GM19193 (cell line): ENCODE measurements at regions not wholly inside any gene's neighbourhood (a gene's known extent, or its start where the extent isn't known, plus 50 kb on each side); places are given as distances from the start of the nearest gene placed in this dataset.

Experiments
- POLR2A ChIP-seq: IDR thresholded peaks from 4 replicates; pipeline ENCODE4 v1.6.1; 2011; ENCODE audit not compliant: insufficient read depth, insufficient read length; ENCODE audit errors: extremely low read depth

DNA sequence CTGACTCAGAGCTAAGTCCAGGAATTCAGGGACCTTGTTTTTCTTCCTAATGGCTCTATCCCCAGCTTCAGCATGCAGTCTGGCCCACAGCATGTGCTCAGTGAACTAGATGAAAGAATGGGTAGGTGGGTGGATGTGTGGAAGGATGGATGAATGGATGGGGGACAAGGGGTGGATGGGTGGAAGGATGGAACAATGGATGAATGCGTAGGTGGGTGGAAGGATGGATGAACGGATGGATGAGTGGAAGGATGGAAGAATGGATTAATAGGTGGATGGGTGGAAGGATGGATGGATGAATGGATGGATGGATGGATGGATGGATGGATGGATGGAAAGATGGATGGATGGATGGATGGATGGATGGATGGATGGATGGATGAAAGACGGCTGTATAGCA lies 79.7 kb upstream of the SFSWAP start:
- TF ChIP-seq POLR2A: no peak

GRCh38 chr12:131634037-131634436 lies 76.9 kb upstream of the SFSWAP start:
- no peak for TF ChIP-seq POLR2A

DNA sequence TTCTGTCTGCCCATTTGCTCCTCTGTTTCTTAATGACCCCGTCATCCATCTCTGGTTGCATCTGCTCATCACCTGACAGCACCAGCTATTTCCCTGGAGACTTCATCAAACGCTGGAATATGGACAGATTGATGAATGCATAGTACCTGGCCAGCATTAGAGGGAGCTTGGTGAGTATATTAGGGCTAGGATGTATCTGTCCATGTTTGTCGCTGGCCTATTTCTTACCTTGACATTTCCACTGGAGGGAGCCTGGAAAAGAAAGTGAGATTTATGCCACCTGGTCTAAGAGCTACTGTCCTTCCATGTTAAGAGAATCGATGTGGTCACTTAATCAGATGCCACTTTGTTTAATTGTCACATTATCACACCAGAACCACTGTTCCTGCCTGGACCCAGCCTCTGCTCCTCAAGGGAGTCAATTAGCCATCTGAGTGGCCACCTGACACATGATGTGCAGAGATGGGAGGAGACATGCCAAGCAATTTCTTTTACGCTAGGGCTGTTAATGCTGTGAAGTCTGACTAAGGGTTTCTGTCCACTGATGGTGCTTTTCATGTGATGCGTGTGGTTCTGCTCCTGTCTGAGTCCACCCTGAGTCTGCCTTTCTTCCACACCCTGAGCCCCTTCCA lies 75.3 kb upstream of the SFSWAP start:
- TF ChIP-seq POLR2A: no peak

DNA sequence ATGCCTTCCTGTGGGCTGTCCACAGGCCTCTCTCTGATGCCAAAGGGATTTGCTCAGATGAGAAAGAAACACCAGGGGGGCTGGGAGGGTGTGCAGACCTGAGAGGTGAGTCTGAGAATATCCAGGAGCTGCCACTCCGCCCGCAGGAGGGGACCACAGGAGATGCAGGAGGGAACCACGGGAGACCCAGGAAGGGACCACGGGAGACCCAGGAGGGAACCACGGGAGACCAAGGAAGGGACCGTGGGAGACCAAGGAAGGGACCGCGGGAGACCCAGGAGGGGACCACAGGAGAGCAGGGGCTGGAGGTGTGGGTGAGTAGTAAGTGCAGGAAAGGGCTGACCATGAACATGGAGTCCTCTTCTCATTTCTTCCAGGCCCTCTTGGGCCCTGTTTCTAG lies 74.6 kb upstream of the SFSWAP start:
- no peak for TF ChIP-seq POLR2A

DNA sequence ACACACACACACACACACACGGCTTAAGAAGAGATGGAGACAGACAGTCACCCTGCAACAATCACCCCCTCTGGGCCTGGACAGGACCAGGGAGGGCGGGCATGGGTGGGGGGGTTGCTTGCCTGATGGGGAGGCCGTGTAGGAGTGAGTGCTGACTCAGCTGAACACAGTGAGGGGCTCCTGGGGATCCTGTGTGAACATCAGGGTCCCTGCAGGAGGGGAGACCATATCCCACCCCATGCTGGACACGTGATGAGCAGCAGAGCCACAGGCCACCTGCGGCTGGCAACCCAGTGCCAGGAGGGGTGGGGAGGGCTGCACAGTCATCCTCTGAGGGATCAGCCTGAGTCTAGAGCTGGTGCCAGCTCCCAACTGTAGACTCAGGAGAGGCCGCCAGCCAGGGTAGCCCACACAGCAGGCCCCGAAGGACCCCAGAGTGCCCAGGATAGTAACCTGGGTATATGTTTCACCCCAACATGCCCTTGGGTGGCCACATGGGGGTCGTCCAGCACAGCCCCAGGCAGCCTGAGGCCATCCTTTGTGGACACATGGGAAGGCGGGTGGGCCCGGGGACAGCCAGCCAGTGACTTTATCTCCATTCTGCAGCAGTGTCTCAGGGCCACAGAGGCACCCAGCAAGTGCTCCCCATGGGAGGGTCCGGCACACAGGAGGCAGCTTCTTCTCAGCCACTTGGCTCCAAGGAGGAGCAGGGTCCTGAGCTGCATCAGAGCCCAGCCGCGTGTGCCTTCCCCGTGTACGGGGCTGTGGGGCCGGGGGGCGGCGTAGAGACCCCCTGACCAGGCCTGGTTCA lies 73.7 kb upstream of the SFSWAP start:
- no peak for TF ChIP-seq POLR2A

DNA sequence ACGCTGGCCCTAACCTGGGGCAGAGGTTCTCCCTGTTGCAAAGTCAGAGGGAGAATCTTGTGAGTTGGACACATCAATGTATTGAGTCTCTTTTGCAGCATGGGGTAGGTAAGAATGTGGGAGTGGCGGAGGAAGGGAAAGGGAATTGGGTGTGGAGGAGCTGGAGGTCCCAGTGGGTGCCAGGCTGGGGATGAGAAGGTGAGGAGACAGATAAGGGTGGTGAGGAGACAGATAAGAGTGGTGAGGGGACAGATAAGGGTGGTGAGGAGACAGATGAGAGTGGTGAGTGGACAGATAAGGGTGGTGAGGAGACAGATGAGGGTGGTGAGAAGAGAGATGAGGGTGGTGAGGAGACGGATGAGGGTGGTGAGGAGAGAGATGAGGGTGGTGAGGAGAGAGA lies 72.9 kb upstream of the SFSWAP start:
- no peak for TF ChIP-seq POLR2A

GRCh38 chr12:131639270-131639940 lies 71.5 kb upstream of the SFSWAP start:
- no peak for TF ChIP-seq POLR2A

- no peak for TF ChIP-seq POLR2A
Observed at GRCh38 chr12:131640525-131640924, 70.4 kb upstream of the SFSWAP start.

DNA sequence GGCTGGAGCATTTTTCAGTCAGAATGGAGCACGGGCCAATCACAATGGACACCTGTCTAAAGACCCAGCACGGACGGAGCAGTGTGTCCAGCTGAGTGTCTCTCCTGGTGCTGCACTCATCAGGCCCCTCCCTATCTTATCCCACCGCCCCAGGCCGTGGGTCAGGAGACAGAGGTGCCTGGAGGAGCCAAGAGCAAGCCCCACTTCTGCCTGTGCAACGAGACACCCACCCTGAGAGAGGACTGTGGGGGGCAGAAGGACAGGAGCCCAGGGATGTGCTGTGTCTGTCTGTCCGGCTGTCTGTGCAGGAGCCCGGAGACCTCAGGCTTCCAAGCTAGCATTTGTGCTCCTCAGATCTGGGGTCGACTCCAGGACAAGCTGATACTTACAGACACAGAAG lies 69.6 kb upstream of the SFSWAP start:
- TF ChIP-seq POLR2A: no peak

DNA sequence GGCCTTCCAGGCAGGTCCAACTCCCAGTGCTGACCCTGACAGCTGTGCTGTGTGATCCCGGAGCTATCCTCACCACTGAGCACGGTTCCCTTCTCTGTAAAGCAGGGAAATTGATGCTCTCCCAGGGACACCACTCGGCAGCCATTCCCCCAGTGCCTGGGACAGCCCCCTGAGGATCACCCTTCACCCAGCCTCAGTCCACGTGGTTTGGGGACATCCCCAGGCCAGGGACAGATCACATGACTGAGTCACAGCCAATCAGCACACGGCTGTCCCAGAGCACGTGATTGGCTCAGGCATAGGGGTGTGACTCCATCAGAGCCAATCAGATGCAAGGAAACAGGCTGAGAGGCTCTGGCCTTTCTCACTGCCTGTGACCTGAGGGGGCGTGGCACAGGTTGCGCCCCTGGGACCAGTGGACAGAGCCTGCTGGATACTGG lies 68.8 kb upstream of the SFSWAP start:
- no peak for TF ChIP-seq POLR2A

- TF ChIP-seq POLR2A: no peak
Observed at GRCh38 chr12:131642771-131643170, 68.1 kb upstream of the SFSWAP start.

DNA sequence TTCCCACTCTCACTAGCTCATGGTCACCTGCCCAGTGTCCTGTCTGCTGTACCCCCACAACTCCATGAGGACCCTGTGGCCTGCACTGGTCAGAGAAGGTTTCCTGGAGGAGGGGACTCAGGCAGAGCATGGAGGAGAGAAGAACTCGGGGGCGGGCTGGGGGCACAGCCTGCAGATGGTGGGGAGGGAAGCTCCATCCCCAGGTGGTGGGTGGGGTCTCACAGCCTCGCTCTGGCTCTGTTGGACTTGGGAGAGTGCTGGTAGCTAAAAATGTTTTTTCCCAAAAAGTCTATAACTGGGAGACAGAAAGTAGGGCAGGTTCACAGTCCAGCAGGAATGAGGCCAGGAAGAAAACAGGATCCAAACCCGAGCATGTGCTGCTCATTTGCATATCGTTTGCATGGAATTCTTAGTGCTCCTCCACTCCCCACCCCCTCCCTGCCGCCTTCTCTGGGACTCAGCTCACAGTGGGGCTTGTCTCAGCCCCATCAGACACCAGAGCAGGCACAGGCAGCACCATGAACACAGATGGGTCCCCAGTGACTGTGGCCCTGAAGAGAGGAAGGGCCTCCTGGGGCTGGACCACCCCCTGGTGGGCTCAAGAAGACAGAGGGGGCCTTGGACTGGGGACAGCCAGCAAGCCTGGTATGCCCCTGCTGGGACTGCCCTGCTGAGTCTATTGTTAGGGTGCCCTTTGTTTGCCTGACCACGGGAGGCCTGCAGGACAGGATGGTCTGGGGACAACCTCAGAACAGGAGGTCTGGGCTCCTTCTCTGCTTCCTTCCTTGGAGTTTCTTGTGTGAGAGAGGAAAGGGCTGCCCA lies 67.0 kb upstream of the SFSWAP start:
- no peak for TF ChIP-seq POLR2A

DNA sequence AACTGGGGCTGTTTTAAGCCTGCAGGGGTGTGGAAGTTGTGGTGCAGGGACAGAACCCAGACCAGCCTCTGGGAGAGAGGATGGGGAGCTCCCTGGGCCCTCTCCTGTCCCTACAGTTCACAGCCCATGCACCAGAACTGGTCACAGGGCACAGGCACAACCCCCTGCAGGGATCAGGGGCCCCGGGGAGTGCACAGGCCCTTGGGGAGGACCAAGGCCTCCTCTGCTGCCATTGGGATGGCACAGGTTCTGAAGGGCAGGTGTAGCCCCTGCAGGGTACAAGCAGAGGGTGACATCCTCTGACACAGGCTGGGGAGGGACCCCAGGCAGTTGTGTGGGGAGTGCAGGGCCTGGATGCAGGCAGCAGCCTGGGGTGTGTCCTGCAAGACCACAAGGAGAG lies 66.4 kb upstream of the SFSWAP start:
- no peak for TF ChIP-seq POLR2A

DNA sequence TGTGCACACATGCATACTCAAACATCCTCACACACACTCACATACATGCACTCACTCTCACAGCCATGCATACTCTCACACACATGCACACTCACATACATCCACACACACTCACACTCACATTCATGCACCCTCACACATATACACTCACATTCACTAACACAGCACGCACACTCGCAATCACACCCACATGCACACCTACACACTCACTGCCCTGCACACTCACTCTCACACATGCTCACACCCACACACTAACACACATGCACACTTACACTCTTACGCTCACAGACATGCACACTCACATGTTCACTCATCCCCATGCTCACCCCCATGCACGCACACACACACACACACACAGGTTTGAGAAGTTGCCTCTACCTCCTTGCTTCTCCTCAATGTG lies 63.2 kb upstream of the SFSWAP start:
- TF ChIP-seq POLR2A: no peak
